K562 (cell line): ENCODE measurements at regions not wholly inside any gene's neighbourhood (a gene's known extent, or its start where the extent isn't known, plus 50 kb on each side); places are given as distances from the start of the nearest gene placed in this dataset.

Experiments
- ATAC-seq: fragments of 200-7000 bp; cut with Tn5 transposase; 3 replicates; pipeline ENCODE4 v1.9.1; 2020; ENCODE audit warnings: moderate library complexity
- BruUV-seq: library from RNA; stranded (reverse); fragments of 400-500 nt; replicated peaks from 2 replicates; lab custom pipeline; 2021; lab: Mats Ljungman, UMichigan
- CTCF ChIA-PET: fragments of 300-600 bp; formaldehyde crosslinking; extraction: SDS; loops from one replicate; lab custom pipeline; 2021; ENCODE audit warnings: low intra/inter-chr PET ratio; lab: Yijun Ruan, JAX
- POLR2A ChIA-PET: fragments of 300-600, 350-650 bp; sonication (Branson Sonifier 250); formaldehyde crosslinking; extraction: SDS; loops from one replicate; lab custom pipeline; 2021; ENCODE audit warnings: antibody characterized with exemption, inconsistent platforms; lab: Yijun Ruan, JAX
- DNase-seq, 4 experiments: peaks; one replicate each; pipeline versions ENCODE4 v3.0.0 to v3.0.0-alpha.2; 2011 to 2018; ENCODE audit warnings: low spot score in 3 of 4, mixed read lengths in 3 of 4; ENCODE audit errors: extremely low read depth in 1 of 4
- FAIRE-seq: peaks from 2 replicates; lab custom pipeline; 2011; peaks lifted over from hg19 to GRCh38; lab: Jason Lieb, UNC
- H2AFZ ChIP-seq: 2 replicates; pipeline ENCODE4 v1.6.0; 2011; ENCODE audit warnings: low read depth, low read length, control low read depth, inconsistent platforms
- H3K27ac ChIP-seq: fragments of 200-600 bp; 3 replicates; pipeline ENCODE4 v1.8.0; 2011; ENCODE audit warnings: low read depth, mild to moderate bottlenecking, control low read depth, inconsistent platforms, low read length, moderate library complexity, mixed read lengths; ENCODE audit errors: extremely low read depth
- H3K27me3 ChIP-seq, 2 experiments: fragments of 300-600 bp in 1 of 2; 2 replicates in 1 of 2; 3 replicates in 1 of 2; pipeline versions ENCODE4 v1.6.0 to v1.8.0; 2011; ENCODE audit warnings: inconsistent platforms in 2 of 2, low read length in 2 of 2, mild to moderate bottlenecking in 1 of 2, mixed read lengths in 1 of 2, moderate library complexity in 1 of 2; ENCODE audit not compliant: control insufficient read depth in 2 of 2, insufficient read depth in 2 of 2
- H3K36me3 ChIP-seq: fragments of 300-600 bp; 3 replicates; pipeline ENCODE4 v1.8.0; 2011; ENCODE audit warnings: mild to moderate bottlenecking, low read length, inconsistent platforms; ENCODE audit not compliant: control insufficient read depth, insufficient read depth
- H3K4me1 ChIP-seq, 2 experiments: fragments of 200-600 bp in 1 of 2; replicated peaks in 1 of 2; 2 replicates in 1 of 2; 3 replicates in 1 of 2; pipeline versions ENCODE4 v1.5.1 to v1.8.0; 2011; ENCODE audit warnings: inconsistent platforms in 2 of 2, low read length in 2 of 2, mild to moderate bottlenecking in 1 of 2, mixed read lengths in 1 of 2, moderate library complexity in 1 of 2; ENCODE audit not compliant: control insufficient read depth in 2 of 2, insufficient read depth in 2 of 2
- H3K4me2 ChIP-seq: 2 replicates; pipeline ENCODE4 v1.6.1; 2011; ENCODE audit warnings: low read length, control low read depth, inconsistent platforms, mixed read lengths; ENCODE audit not compliant: insufficient read depth
- H3K4me3 ChIP-seq: fragments of 200-600 bp; sonication (generic), shearing (Covaris generic); 2 replicates; pipeline ENCODE4 v1.5.1; 2016; ENCODE audit warnings: control low read depth, inconsistent platforms
- H3K79me2 ChIP-seq: fragments of 200-600 bp; 3 replicates; pipeline ENCODE4 v1.8.0; 2011; ENCODE audit warnings: low read length, inconsistent platforms; ENCODE audit not compliant: control insufficient read depth, insufficient read depth
- H3K9ac ChIP-seq, 2 experiments: 2 replicates each; pipeline versions ENCODE4 v1.6.0 to v1.6.1; 2011; ENCODE audit warnings: low read depth in 2 of 2, low read length in 2 of 2, control low read depth in 1 of 2, inconsistent platforms in 1 of 2, mild to moderate bottlenecking in 1 of 2, mixed read lengths in 1 of 2; ENCODE audit not compliant: insufficient read depth in 1 of 2
- H3K9me1 ChIP-seq: one replicate; pipeline ENCODE4 v1.6.0; 2011; ENCODE audit warnings: inconsistent platforms, mild to moderate bottlenecking, low read length, moderate library complexity; ENCODE audit not compliant: control insufficient read depth, insufficient read depth
- H3K9me3 ChIP-seq: replicated peaks from 2 replicates; pipeline ENCODE4 v1.5.1; 2011; ENCODE audit warnings: low read depth, low read length, inconsistent platforms; ENCODE audit not compliant: control insufficient read depth, insufficient read depth
- H4K20me1 ChIP-seq: replicated peaks from 2 replicates; pipeline ENCODE4 v1.6.1; 2011; ENCODE audit warnings: low read length, inconsistent platforms, mixed read lengths; ENCODE audit not compliant: control insufficient read depth, insufficient read depth
- CBFA2T3 ChIP-seq: fragments of 450-650 bp; IDR thresholded peaks from 2 replicates; pipeline ENCODE4 v1.6.1; 2017
- E2F5 ChIP-seq: sonication (generic); formaldehyde crosslinking; IDR thresholded peaks from 2 replicates; pipeline ENCODE4 v1.8.0; 2022; ENCODE audit warnings: mild to moderate bottlenecking, missing genetic modification reagents
- GATAD2B ChIP-seq: fragments of 450-650 bp; IDR thresholded peaks from 2 replicates; pipeline ENCODE4 v1.6.1; 2017; ENCODE audit warnings: mild to moderate bottlenecking, borderline replicate concordance
- SAFB2 ChIP-seq: fragments of 200-400 bp; formaldehyde crosslinking; IDR thresholded peaks from 2 replicates; pipeline ENCODE4 v1.6.1; 2018; ENCODE audit warnings: borderline replicate concordance, low read length, low read depth, moderate library complexity; ENCODE audit not compliant: severe bottlenecking
- SNRNP70 ChIP-seq: fragments of 200-400 bp; formaldehyde crosslinking; optimal IDR thresholded peaks from 2 replicates; pipeline ENCODE3; 2017; ENCODE audit warnings: low read depth, low read length
- WGBS: fragments of 100-300 bp; shearing (Covaris generic); methylation state at CpG from one replicate; pipeline ENCODE4 v1.1.6; 2016; ENCODE audit warnings: low coverage, mixed read lengths; ENCODE audit not compliant: insufficient coverage; ENCODE audit errors: missing lambda C conversion rate; 5-methylcytosine and 5-hydroxymethylcytosine counted together
- in situ Hi-C: fragments of 300-500 bp; cut with MboI; formaldehyde crosslinking; loops from 4 replicates; pipeline ENCODE4 v1.15.0; 2018; ENCODE audit warnings: inconsistent platforms, mixed read lengths
- intact Hi-C: fragments of 100-400 bp; cut with micrococcal nuclease; formaldehyde crosslinking; loops from 2 replicates; pipeline ENCODE4 v1.14.2; 2022
- TF ChIP-seq, protein P1 (sequence below): IDR thresholded peaks from 3 replicates; pipeline ENCODE4 v1.6.1; 2011; ENCODE audit warnings: borderline replicate concordance, mild to moderate bottlenecking, moderate library complexity; ENCODE audit not compliant: insufficient read length; ENCODE audit errors: extremely low read depth
- TF ChIP-seq, protein P2 (sequence below): sonication (generic); formaldehyde crosslinking; IDR thresholded peaks from 2 replicates; pipeline ENCODE4 v1.8.1; 2023; ENCODE audit warnings: mild to moderate bottlenecking, missing genetic modification reagents, moderate library complexity
- TF ChIP-seq, protein P3 (sequence below): sonication (generic); formaldehyde crosslinking; IDR thresholded peaks from 2 replicates; pipeline ENCODE4 v1.8.1; 2023; ENCODE audit warnings: missing genetic modification reagents, mild to moderate bottlenecking, borderline replicate concordance

DNA sequence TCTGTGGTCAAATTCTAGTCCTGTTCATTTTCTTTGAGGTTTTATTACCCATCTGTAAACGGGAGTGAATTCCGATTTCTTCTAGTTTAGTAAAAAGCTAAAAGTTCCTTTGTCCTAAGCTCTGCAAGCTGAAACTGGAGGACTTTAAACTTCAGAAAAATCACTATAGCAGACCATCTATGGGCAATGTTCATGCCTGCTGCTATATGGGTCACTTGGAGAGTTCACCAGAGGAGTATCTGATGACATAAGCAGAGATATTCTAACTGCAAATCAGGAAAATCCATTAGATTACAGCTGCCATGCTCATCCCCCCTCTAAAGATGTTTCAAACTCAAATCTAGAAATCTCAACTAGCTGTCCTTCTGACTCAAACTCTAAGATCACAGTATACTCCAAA is 193.0 kb upstream of the RTL1 start (continued):
- TF ChIP-seq, protein P1, sequence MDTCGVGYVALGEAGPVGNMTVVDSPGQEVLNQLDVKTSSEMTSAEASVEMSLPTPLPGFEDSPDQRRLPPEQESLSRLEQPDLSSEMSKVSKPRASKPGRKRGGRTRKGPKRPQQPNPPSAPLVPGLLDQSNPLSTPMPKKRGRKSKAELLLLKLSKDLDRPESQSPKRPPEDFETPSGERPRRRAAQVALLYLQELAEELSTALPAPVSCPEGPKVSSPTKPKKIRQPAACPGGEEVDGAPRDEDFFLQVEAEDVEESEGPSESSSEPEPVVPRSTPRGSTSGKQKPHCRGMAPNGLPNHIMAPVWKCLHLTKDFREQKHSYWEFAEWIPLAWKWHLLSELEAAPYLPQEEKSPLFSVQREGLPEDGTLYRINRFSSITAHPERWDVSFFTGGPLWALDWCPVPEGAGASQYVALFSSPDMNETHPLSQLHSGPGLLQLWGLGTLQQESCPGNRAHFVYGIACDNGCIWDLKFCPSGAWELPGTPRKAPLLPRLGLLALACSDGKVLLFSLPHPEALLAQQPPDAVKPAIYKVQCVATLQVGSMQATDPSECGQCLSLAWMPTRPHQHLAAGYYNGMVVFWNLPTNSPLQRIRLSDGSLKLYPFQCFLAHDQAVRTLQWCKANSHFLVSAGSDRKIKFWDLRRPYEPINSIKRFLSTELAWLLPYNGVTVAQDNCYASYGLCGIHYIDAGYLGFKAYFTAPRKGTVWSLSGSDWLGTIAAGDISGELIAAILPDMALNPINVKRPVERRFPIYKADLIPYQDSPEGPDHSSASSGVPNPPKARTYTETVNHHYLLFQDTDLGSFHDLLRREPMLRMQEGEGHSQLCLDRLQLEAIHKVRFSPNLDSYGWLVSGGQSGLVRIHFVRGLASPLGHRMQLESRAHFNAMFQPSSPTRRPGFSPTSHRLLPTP, result no peak
- TF ChIP-seq, protein P2, sequence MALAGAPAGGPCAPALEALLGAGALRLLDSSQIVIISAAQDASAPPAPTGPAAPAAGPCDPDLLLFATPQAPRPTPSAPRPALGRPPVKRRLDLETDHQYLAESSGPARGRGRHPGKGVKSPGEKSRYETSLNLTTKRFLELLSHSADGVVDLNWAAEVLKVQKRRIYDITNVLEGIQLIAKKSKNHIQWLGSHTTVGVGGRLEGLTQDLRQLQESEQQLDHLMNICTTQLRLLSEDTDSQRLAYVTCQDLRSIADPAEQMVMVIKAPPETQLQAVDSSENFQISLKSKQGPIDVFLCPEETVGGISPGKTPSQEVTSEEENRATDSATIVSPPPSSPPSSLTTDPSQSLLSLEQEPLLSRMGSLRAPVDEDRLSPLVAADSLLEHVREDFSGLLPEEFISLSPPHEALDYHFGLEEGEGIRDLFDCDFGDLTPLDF (CRISPR knock-in tag), result no peak

GRCh38 chr14:101097109-101097793 is 193.7 kb upstream of the RTL1 start:
- FAIRE-seq, result no peak
- POLR2A ChIA-PET, result interaction anchor here (0.6 kb wide), 1 partner anchor 48 kb away, joined by 3 read pairs; no protein-coding TSS in a partner anchor
- no peak overlapping the region for H2AFZ ChIP-seq
- TF ChIP-seq SNRNP70 (no peak), GATAD2B (no peak), SAFB2 (no peak), CBFA2T3 (0 out of 2 replicates have a peak, but pooled peaks have one; percentile 14), E2F5 (no peak)
- TF ChIP-seq, protein P3, sequence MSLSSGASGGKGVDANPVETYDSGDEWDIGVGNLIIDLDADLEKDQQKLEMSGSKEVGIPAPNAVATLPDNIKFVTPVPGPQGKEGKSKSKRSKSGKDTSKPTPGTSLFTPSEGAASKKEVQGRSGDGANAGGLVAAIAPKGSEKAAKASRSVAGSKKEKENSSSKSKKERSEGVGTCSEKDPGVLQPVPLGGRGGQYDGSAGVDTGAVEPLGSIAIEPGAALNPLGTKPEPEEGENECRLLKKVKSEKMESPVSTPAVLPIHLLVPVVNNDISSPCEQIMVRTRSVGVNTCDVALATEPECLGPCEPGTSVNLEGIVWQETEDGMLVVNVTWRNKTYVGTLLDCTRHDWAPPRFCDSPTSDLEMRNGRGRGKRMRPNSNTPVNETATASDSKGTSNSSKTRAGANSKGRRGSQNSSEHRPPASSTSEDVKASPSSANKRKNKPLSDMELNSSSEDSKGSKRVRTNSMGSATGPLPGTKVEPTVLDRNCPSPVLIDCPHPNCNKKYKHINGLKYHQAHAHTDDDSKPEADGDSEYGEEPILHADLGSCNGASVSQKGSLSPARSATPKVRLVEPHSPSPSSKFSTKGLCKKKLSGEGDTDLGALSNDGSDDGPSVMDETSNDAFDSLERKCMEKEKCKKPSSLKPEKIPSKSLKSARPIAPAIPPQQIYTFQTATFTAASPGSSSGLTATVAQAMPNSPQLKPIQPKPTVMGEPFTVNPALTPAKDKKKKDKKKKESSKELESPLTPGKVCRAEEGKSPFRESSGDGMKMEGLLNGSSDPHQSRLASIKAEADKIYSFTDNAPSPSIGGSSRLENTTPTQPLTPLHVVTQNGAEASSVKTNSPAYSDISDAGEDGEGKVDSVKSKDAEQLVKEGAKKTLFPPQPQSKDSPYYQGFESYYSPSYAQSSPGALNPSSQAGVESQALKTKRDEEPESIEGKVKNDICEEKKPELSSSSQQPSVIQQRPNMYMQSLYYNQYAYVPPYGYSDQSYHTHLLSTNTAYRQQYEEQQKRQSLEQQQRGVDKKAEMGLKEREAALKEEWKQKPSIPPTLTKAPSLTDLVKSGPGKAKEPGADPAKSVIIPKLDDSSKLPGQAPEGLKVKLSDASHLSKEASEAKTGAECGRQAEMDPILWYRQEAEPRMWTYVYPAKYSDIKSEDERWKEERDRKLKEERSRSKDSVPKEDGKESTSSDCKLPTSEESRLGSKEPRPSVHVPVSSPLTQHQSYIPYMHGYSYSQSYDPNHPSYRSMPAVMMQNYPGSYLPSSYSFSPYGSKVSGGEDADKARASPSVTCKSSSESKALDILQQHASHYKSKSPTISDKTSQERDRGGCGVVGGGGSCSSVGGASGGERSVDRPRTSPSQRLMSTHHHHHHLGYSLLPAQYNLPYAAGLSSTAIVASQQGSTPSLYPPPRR (CRISPR knock-in tag), result no peak

More at GRCh38 chr14:101097109-101097793, 193.7 kb upstream of the RTL1 start:
- Histone ChIP-seq H3K79me2 (no peaks in the 10 kb centered on the region), H3K36me3 (no peaks in the 10 kb centered on the region), H3K27me3 (no peaks in the 10 kb centered on the region; a peak in 1 of 5 replicates), H3K27ac (no peak overlapping the region), H3K9me1 (no peaks in the 10 kb centered on the region), H3K9ac (no peak overlapping the region), H3K4me1 (no peaks in the 10 kb centered on the region), H3K4me2 (no peak overlapping the region), H3K9me3 (no peaks in the 10 kb centered on the region), H3K4me3 (no peak overlapping the region), H4K20me1 (no peaks in the 10 kb centered on the region)
- CTCF ChIA-PET, result no interaction called here
- BruUV-seq, result no TSS peak
- in situ Hi-C loops, result no loop called here
- DNase-seq (no peak), ATAC-seq (no peak)
- intact Hi-C loops, result no loop called here
- 0% methylated on average over 3 of the region's 3 CpGs for WGBS
